ENCODE measurements at regions not wholly inside any gene's neighbourhood (a gene's known extent, or its start where the extent isn't known, plus 50 kb on each side); places are given as distances from the start of the nearest gene placed in this dataset.
A peak's percentile ranks its signal among the peaks of the same experiment; 100 is the strongest.
"Not testable (repeated sequence)": the region's sequence is repeated elsewhere in the genome, so short reads cannot be mapped to it uniquely, and the experiment has no call there.

DNA sequence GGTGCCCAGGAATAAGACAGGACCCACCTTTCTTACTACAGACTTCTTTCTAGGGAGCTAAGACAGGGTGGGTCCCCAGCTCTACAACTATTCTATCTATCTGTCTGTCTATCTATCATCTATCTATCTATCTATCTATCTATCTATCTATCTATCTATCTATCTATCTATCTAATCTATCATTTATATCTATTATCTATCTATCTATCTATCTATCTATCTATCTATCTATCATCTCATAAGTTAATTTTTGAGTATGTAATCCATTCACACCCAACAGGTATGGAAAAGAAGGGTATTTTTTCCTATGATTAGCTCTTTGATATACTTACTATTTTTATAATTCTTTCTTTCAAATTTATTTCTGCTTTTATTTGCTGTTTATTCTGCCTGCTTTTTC, 55.9 kb downstream of the BAMBI start:
- DNase-seq, result no peak
- intact Hi-C loops (cut with DNase I), result no loop called here

DNA sequence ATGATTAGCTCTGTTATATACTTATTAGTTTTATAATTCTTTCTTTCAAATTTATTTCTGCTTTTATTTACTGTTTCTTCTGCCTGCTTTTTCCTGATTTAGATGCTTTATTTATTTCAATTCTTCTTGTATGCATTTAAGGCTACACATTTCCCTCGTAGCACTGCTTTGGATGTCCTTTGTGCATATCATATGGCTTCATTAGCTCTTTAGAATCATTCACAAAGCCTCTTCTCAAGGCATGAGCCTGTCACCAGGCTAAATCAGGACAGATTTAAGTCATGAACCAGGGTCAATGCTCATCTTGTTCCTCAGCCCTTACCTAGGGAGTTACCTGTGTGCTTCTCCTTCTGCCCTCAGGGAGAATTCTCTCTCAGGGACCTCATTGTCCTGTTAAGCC, 56.3 kb downstream of the BAMBI start:
- intact Hi-C loops (cut with DNase I), result no loop called here
- DNase-seq, result no peak

DNA sequence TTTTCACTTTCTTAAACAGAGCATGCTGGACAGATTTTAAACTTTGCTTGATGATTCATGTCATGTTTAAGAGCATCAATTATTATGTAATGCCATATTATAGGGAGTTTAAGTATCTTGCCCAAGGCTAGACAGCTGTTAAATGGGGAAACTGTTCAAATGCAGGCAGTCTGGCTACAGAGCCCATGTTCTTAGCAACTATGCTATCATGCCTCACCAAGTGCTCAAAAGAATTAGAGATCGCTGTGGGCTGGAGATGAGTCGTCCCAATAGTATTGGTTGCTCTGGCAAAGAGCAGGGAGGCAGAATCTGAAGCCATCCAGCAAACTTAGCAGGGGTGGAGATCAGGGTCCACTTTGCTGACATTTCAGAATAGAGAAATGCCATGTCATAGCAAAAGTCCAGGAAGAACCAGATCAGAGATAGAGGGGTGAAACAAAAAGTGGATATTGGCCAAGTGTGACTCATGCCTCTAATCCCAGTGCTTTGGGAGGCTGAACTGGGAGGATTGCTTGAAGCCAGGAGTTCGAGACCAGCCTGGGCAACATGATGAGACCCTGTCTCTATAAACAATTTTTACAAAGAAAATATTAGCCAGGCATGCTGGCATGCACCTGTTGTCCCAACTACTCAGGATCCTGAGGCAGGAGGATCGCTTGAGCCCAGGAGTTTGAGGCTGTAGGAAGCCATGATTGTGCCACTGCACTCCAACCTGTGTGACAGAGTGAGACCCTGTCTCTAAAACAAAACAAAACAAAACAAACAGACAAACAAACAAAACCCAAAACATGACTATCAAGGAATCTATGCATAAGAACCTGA, 57.8 kb downstream of the BAMBI start:
- DNase-seq, result peak in 7 of 42 donors; percentile 6 to 59 (median 12)
- intact Hi-C loops (cut with DNase I), result no loop called here

DNA sequence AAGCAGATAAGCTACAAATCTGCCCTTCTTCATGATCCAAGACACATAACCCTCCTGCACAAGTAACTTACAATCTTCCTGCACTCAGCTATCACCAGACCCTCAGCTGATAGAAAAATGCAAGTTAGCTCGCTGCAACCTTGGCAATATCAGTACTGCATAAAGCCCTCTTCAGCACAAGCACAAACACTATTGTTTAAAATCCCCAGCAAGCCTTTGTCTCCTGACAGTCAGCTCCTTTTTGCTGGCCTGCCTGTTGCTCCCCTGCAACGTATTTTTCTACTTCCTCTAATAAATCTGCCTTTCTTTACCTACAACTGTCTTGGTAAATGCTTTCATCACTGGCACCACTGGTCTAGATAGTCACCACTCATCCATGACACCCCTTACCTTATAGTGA, 59.8 kb downstream of the BAMBI start:
- intact Hi-C loops (cut with DNase I), result no loop called here
- peak in 1 of 42 donors; percentile 20 for DNase-seq

DNA sequence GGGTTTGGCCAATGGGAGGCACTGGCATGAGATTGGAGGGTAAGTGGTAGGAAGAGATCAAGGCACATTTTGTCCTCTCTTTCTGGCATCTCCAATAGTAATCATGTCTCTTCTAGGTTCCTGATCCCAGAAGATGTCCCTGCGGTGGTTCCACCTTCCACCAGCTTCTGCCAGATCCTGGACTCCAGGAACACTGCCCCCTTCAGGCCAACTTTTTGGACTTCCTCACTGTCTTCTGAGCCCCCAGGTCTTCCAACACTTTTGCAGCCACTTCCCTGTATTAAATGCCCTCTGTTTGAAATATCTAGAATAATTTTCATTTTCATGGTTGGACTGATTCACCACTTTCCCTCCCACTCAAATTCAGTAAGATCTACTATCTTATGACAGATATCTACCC, 60.9 kb downstream of the BAMBI start:
- DNase-seq, result peak in 3 of 42 donors; percentile 11 to 52 (median 48)
- intact Hi-C loops (cut with DNase I), result no loop called here

DNA sequence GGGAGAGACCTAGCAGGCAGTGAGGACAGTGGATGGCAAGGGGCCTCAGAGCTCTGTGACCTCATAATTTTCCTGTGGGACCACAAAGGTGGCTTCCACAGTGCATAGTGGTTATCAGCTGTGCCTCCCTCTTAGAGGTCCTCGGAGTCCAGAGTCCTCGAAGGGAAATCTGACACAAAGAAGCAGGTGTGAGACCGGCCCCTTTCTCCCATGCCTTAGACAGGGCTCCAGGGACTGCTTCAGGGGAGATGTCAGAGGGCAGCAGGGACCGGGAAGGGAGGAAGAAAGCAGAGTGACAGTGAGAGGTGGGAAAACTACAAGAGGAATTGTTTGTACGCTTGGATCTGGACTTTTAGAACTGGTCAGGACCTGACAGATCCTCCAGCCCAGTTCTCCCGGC, 66.3 kb downstream of the BAMBI start:
- intact Hi-C loops (cut with DNase I), result no loop called here
- DNase-seq, result peak in 1 of 42 donors; percentile 17

DNA sequence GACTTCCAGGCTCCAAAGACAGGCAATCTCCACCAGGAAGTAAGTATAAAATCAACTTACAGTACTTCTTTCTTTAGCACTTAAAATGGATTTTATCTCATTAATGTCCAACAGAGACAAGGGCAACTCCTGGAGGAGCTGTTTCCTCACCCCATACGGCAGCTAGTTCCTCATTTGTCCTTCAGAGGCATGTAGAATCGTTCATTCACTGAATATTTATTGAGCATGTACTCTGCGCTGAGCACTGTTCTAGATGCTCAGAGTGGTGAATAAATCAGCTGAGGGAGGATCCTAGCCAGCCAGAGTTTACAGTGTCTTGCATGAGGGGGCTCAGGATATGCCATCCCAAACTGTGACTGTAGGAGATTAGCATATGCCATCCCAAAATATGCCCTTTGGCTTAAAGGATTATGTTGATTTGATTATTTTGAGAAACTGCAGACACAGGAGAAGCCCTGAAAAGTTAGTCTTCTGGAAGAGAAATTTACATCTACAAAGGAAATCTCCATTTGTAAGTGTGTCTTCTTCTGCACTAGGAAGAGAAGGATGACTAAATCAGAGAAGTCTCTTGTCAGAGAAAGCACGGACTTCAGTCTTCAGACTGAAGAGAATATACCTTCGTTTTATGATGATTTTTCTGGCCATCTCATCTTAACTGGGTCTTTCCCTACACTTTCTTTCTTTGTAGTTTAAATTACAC, 66.9 kb downstream of the BAMBI start:
- intact Hi-C loops (cut with DNase I), result no loop called here
- peak in 1 of 42 donors; percentile 24 for DNase-seq

DNA sequence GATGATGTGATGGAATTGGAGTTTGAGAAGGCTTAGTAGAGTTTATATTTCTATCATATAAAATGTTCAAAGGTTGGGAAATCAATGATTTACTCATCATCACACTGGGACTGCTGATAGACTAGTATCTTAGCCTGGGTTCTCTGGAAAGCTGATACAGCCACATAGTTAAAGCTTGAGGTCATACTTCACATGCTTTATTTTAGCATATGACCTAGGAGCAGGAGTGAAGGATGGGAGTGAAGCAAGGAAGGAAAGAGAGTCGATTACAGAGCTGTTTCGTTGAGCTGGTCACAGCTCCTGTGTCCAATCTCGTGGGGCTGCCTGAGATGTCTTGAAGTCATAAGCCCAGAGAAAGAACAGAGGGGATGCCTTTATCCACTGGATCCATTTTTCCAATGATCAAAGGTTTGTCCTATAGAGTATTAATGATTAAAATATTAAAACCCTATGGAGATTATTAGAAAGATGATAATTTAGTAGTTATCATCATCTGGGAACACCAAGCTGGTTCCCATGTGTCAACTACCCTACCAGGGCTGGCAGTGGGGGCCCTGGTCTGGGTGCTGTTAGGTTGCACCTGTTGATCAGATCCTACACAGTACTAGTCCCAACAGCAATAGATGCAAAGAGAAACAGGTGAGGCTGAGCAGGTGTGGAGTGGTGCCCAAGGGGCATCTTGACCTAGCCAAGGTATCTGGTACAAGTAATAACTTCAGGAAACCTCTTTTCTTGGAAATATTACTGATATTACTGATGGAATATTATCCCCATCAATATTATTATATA, 77.8 kb downstream of the BAMBI start:
- intact Hi-C loops (cut with DNase I), result no loop called here
- no peak for DNase-seq

DNA sequence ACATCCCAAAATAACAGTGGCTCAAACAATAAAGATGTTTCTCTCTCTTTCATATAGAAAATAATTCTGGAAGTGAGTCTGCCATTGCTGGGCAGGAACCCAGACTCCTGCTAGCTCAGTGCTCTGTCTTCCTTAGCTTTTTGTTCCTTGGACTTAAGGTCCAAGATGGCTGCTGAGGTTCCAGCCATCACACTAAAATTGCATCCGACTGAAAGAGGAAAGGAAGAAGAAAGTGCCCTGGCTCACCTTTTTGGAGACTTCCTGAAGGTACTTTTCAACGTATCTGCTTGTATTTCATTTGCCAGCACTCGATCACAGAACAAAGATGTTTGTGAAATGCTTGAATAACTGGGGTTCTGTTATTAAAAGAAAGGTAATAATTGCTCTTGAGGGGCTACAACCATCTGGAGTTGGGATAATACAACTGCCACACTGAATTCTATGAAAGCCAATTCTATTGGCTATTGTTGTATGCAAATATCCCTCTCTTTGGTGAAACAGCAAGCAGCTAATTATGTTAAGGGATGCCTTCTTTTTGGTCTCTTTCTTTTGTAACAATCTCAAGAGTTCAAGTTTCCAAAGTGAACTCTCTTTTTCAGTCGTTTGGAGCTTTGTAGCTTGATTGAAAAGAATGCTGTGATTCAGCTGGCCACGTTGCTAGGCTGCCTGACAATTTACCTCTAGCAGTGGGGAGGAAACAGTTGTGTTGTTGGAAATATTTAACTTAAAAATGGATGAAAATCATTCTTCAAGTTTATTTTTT, 83.9 kb downstream of the BAMBI start:
- peak in 1 of 42 donors; percentile 17 for DNase-seq
- intact Hi-C loops (cut with DNase I), result no loop called here

DNA sequence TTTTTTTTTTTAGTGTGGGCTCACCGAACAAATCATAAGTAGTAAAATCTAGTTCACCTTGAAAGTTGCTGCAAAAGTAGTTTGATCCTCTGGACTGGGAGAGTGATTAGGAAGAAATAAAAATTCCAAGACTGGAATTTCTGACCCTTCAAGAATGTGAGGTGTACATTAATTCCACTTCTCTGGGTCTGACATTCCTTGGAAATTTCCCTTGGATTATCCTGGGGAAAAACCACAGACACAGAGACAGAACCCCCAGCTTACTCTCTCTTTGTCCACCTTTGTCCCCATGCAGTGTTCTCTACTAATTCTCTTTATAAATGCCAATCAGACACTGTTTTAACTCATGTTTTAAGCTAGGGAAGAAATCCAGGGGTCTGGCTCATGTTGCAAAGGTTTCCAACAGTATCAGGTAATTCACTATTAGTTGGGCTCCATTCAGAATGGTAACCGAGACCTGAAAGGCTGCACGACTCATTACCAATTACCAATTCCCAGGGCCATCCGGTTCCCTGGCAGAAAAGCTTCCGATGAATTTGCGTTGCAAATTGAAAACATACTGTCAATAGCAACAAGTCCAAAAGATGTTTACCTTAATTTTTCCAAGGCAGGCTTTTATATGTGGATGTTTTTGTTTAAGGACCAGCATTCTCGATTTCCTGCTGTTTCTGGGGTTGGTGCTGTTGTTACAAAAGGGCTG, 86.3 kb downstream of the BAMBI start:
- no peak for DNase-seq
- intact Hi-C loops (cut with DNase I), result no loop called here

DNA sequence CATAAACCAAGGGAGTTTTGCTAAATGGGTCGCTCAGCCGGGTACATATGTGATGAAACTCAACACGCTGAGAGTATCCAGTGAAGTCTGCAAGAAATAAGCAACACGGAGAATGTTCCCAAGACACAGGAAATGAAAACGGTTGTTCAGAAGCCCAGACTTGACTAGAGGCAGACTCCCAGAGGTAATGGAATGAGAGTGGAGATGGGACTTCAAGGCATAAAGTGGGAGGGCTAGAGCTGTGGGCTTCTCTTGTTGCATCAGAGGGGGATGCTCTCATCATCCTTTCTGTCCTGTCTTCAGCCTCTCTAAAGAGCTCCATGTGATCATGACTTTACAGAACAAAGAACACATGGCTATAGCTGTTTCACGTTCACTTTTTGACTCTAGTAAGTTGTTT, 88.3 kb downstream of the BAMBI start:
- DNase-seq, result no peak
- intact Hi-C loops (cut with DNase I), result no loop called here

DNA sequence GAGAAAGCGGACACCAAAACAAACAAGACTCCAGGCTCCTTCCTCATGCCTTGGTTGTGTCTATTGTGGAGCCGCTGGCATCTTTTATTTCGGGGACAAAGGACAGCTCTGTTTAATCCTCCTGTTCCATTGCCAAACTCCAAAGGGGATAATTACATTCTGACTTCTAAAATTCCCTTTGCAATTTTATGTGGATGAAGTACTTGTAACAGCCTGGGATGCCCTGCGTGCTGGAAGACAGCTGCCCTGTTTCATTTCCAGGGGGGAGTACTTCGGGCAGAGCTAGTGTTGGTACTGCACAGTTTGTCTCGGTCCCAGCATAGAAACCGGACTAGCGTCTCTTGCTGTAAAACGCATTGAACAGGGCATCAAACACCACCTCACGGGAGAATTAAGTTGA, 90.9 kb downstream of the BAMBI start:
- intact Hi-C loops (cut with DNase I), result no loop called here
- DNase-seq, result peak in 37 of 42 donors; percentile 6 to 76 (median 45)

DNA sequence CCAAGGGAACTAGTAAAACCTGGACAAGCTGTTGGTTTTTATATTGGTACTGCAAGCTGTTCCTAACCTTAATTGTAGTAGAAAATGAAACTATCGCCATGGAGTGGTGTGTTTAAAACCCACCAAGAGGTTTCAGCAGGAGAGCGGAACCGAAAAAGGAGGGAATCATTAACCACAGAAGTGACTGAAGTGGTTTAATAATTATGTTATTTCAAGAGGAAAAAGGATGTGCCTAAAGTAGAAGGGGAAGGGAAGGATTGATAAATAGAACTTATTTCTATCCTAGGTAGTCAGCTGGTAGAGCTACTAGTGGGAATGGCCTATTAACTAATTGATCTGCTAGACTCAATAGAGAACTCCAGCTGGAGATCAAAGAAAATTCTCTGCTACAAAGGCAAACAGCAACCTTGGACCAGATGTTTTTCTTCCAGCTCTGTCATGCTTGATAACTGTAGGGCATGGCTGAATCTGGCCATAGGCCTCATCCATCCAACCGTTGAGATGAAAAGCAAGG, 91.8 kb downstream of the BAMBI start:
- no peak for DNase-seq
- intact Hi-C loops (cut with DNase I), result no loop called here

DNA sequence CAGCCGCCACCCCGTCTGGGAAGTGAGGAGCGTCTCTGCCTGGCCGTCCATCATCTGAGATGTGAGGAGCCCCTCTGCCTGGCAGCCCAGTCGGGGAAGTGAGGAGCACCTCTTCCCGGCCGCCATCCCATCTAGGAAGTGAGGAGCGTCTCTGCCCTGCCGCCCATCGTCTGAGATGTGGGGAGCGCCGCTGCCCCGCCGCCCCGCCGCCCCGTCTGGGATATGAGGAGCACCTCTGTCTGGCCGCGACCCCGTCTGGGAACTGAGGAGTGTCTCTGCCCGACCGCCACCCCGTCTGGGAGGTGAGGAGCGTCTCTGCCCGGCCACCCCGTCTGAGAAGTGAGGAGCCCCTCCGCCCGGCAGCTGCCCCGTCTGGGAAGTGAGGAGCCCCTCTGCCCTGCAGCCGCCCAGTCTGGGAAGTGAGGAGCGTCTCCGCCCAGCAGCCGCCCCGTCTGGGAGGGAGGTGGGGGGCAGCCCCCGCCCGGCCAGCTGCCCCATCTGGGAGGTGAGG, 94.3 kb downstream of the BAMBI start:
- DNase-seq; intact Hi-C loops (cut with DNase I): not testable (repeated sequence)

DNA sequence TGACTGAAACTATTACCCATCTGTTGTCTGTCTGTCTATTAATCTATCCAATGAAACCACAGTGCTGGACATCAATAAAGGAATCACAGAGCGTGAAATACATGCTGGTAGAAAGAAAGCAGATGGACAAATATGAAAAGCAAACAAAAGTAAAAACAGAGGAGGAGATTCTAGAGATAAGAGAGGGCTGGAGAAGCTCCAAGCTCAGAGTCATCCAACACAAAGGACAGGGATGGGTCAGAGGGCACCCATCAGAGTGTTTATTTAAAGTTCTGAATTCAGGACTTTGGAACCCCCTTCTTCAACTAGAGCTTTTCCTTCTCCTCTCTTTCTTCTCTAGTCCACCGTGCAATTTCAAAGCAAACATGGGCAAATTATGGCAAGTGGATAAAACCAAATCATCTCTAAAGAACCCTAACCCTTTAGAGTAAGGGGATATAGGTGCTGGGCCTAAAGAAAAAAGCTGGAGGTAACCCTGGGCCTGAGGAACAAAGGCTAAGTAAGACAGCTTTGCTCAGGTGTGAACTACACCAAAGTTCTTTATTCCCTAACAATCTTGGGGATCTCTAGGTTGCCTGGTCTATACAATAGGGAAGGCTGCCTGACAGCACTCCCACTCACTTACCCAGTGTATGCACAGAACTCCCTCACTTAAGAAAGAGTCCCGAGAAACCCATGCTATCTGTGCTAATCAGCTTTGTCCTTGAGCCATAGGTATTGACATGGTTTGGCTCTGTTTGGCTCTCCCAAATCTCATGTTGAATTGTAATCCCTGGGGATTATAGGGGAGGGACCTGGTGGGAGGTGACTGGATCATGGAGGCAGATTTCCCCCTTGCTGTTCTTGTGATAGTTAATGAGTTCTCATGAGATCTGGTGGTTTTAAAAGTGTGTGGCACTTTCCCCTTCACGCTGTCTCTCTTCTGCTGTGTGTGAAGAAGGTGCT, 97.0 kb downstream of the BAMBI start:
- intact Hi-C loops (cut with DNase I), result no loop called here
- DNase-seq, result no peak

DNA sequence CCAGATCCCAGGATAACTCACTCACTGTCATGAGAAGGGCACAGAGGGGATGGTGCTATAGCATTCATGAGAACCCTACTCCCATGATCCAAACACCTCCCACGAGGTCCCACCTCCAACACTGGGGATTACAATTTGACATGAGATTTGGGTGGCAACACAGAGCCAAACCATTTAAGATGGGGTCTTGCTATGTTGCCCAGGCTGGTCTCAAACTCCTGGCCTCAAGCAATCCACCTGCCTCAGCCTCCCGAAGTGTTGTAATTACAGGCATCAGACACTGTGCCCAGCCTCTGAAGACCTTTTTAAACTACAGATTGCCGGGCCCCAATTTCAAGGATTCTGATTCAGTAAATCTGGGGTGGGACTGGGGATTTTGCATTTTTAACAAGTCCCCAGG, 98.5 kb downstream of the BAMBI start:
- intact Hi-C loops (cut with DNase I), result no loop called here
- DNase-seq, result no peak

DNA sequence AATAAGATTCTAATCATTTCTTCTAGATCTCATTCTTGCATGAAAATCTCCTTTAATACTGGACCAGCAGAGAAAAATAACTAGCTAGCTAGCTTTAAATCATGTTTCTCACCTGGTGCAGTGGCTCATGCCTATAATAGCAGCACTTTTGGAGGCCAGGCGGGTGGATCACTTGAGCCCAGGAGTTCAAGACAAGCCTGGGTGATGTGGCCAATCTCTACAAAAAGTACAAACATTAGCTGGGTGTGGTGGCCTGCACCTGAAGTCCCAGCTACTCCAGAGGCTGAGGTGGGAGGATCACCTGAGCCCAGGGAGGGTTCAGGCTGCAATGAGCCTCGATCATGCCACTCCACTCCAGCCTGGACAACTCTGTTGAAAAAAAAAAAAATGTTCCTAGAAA, 99.2 kb downstream of the BAMBI start:
- no peak for DNase-seq
- intact Hi-C loops (cut with DNase I), result no loop called here
